Ovary (tissue), 3 donors: ENCODE measurements at regions not wholly inside any gene's neighbourhood (a gene's known extent, or its start where the extent isn't known, plus 50 kb on each side); places are given as distances from the start of the nearest gene placed in this dataset.

Source experiments
- CTCF ChIP-seq, 3 donors: fragments of 450-650 bp in 2 of 3; fragments of 200-600 bp in 1 of 3; IDR thresholded peaks; one replicate each; pipeline versions ENCODE4 v1.5.1 to v1.8.0; 2016 to 2022; ENCODE audit warnings: antibody characterized with exemption in 3 of 3, mild to moderate bottlenecking in 1 of 3
- EP300 ChIP-seq: sonication (generic); formaldehyde crosslinking; IDR thresholded peaks from one replicate; pipeline ENCODE4 v1.6.1; 2017; ENCODE audit warnings: antibody characterized with exemption
- POLR2A ChIP-seq: fragments of 450-650 bp; IDR thresholded peaks from one replicate; pipeline ENCODE4 v1.6.1; 2017; ENCODE audit warnings: antibody characterized with exemption, mild to moderate bottlenecking, moderate library complexity
- donor health status: DM: no; HTN: no; CAD: no.

- TF ChIP-seq CTCF (IDR thresholded peaks at IDR 0.05): no peak
- TF ChIP-seq EP300: no peak
- TF ChIP-seq POLR2A: no peak
These were observed 475.5 kb downstream of the SOX11 start for GRCh38 chr2:6167592-6168138.
